Transverse colon (tissue), 3 donors: ENCODE measurements at regions not wholly inside any gene's neighbourhood (a gene's known extent, or its start where the extent isn't known, plus 50 kb on each side); places are given as distances from the start of the nearest gene placed in this dataset.

ENCODE experiments used
- CTCF ChIP-seq, 5 experiments: fragments of 200-600 bp in 3 of 5; fragments of 450-650 bp in 2 of 5; sonication (generic) in 3 of 5; IDR thresholded peaks; 1 replicate in 2 of 5; 2 replicates in 3 of 5; pipeline ENCODE4 v1.5.1; 2016 to 2017; ENCODE audit warnings: antibody characterized with exemption in 5 of 5, inconsistent platforms in 3 of 5, mild to moderate bottlenecking in 2 of 5, moderate library complexity in 1 of 5
- POLR2A ChIP-seq: fragments of 450-650 bp; IDR thresholded peaks from one replicate; pipeline ENCODE4 v1.6.1; 2016; ENCODE audit warnings: antibody characterized with exemption, mild to moderate bottlenecking, moderate library complexity

GRCh38 chr10:64519831-64520230 lies 998.6 kb downstream of the REEP3 start:
- TF ChIP-seq CTCF (IDR thresholded peaks at IDR 0.05): no peak
- no peak for TF ChIP-seq POLR2A
